Fibroblast of the aortic adventitia (primary cell): ENCODE measurements at regions not wholly inside any gene's neighbourhood (a gene's known extent, or its start where the extent isn't known, plus 50 kb on each side); places are given as distances from the start of the nearest gene placed in this dataset.
A peak's percentile ranks its signal among the peaks of the same experiment; 100 is the strongest.

Experiments
- DNase-seq: peaks from one replicate; pipeline ENCODE4 v3.0.0-alpha.2; 2010; ENCODE audit warnings: low read depth
- H3K4me3 ChIP-seq: 2 replicates; pipeline ENCODE4 v1.5.1; 2011; ENCODE audit warnings: low read depth, mild to moderate bottlenecking, control low read depth, low read length, moderate library complexity
- CTCF ChIP-seq: IDR thresholded peaks from 2 replicates; pipeline ENCODE4 v1.5.1; 2011; ENCODE audit warnings: mild to moderate bottlenecking, low read length, control low read depth, inconsistent platforms; ENCODE audit not compliant: insufficient read depth

- no peak for TF ChIP-seq CTCF
- DNase-seq, result peak; percentile 50
- no peak overlapping the region for H3K4me3 ChIP-seq
Observed at GRCh38 chr17:69796078-69796477, 278.9 kb upstream of the KCNJ16 start.

- H3K4me3 ChIP-seq, result no peak overlapping the region
- DNase-seq, result no peak
- TF ChIP-seq CTCF, result no peak
Observed at GRCh38 chr17:69800870-69801269, 274.2 kb upstream of the KCNJ16 start.

GRCh38 chr17:69801368-69801767 is 273.7 kb upstream of the KCNJ16 start:
- H3K4me3 ChIP-seq, result no peak overlapping the region
- TF ChIP-seq CTCF, result no peak
- DNase-seq, result no peak

DNA sequence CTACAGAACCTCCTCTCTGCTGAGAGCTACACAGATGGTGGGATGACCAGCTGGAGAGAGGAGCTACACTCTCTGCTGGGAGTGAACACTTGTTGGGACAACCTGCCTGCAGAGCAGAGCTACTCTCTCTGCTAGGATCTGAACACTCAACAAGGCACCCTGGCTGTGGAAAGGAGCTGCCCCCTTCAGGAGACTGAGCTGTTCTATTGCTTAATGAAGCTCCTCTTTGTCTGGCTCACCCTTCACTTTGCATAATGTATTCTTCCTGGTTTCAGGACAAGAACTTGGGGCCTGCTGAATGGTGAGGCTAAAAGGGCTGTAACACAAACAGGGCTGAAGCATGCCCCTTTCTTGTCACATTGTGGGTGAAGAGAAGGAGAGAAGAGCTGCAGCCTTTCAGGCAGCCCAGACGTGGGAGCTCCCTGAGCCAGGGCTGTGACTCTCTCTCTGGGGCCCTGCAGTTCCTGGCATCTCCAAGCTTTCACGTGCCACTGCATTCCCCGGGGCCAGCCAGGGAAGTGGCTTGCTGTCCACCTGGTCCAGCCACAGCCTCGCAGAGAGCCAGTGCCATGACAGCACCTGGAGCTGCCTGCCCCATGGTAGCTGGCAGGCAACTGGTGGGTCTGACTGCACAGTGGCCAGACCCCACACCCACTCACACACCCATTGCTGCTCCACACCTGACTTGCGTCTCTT is 272.8 kb upstream of the KCNJ16 start:
- DNase-seq, result no peak
- no peak for TF ChIP-seq CTCF
- no peak overlapping the region for H3K4me3 ChIP-seq

DNA sequence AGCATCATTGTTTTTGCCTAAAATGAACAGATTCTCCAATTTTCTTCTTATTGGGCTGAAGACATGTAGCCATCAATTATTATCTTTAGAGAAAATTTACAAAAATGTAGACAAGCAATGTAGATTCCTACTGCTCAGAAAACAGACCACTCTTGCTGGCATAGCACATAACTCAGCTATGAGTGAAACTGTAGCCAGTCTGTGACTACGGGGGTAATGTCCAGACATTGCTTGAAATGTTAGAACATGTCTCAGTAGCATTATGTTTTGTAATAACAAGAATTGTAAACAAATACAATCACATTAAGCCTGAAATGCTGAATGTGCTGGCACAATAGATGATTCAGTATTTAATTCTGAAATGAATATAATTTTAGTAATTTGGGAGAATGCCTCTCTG is 265.7 kb upstream of the KCNJ16 start:
- DNase-seq, result no peak
- no peak overlapping the region for H3K4me3 ChIP-seq

DNA sequence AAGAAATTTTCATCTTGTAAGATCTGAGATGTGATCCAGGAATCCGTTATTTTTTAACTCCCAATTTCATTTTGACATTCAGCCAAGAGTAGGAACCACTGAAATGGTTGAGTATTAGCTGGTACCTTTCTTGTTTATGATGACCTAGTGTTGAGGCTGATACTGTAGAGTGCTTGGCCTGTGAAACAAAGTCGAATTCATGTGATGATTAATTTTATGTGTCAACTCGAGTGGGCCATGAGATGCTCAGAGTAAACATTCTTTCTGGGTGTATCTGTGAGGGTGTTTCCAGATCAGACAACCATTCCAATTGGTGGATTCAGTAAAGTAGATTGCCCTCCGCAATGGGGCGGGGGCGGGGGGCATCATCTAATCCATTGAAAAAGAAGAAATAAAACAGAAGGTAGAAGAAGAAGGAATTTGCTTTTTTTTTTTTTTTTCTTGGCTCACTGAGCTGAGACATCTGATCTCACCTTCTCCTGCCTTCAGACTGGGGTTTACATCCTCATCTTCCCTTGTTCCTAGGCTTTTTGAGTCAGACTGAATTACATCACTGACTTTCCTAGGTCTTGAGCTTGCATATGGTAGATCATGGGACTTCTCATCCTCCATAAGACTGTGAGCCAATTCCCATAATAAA is 264.6 kb upstream of the KCNJ16 start:
- no peak for TF ChIP-seq CTCF
- no peak overlapping the region for H3K4me3 ChIP-seq
- DNase-seq, result no peak

More for the DNA sequence above, 265.7 kb upstream of the KCNJ16 start:
- no peak for TF ChIP-seq CTCF
